WTC11 (cell line): ENCODE measurements at regions not wholly inside any gene's neighbourhood (a gene's known extent, or its start where the extent isn't known, plus 50 kb on each side); places are given as distances from the start of the nearest gene placed in this dataset.

ENCODE experiments used
- ATAC-seq: fragments of 200-7000 bp; cut with Tn5 transposase; 2 replicates; pipeline ENCODE4 v1.10.0; 2021; ENCODE audit warnings: mild to moderate bottlenecking, moderate library complexity
- CTCF ChIA-PET: fragments of 300-600 bp; sonication (Branson Sonifier 250); formaldehyde crosslinking; loops from one replicate; lab custom pipeline; 2021; ENCODE audit warnings: antibody characterized with exemption; lab: Charles Lee
- POLR2A ChIA-PET: fragments of 350-600 bp; sonication (Branson Sonifier 250); formaldehyde crosslinking; loops from one replicate; lab custom pipeline; 2021; ENCODE audit warnings: antibody characterized with exemption; lab: Charles Lee
- DNase-seq: peaks from one replicate; pipeline ENCODE4 v3.0.0; 2021; ENCODE audit warnings: low spot score
- H3K27ac Mint-ChIP-seq: 2 replicates; pipeline ENCODE4 v1.8.0; 2021; ENCODE audit warnings: mixed read lengths
- H3K27me3 Mint-ChIP-seq: 2 replicates; pipeline ENCODE4 v1.8.0; 2021; ENCODE audit warnings: low read depth, mild to moderate bottlenecking, moderate library complexity, mixed read lengths
- H3K36me3 Mint-ChIP-seq: 2 replicates; pipeline ENCODE4 v1.8.0; 2021; ENCODE audit warnings: mixed read lengths
- H3K4me1 Mint-ChIP-seq: 2 replicates; pipeline ENCODE4 v1.8.0; 2022; ENCODE audit warnings: mixed read lengths
- H3K4me3 Mint-ChIP-seq: 2 replicates; pipeline ENCODE4 v1.8.0; 2021; ENCODE audit warnings: mild to moderate bottlenecking, moderate library complexity, mixed read lengths
- H3K9me3 Mint-ChIP-seq: 2 replicates; pipeline ENCODE4 v1.8.0; 2021; ENCODE audit warnings: mixed read lengths
- ATF1 ChIP-seq: sonication (generic); formaldehyde crosslinking; IDR thresholded peaks from 2 replicates; pipeline ENCODE4 v1.8.1; 2023; ENCODE audit warnings: mild to moderate bottlenecking, moderate library complexity, missing genetic modification reagents
- ATF3 ChIP-seq: sonication (generic); formaldehyde crosslinking; conservative IDR thresholded peaks from 2 replicates; pipeline ENCODE4 v1.8.1; 2022; ENCODE audit warnings: mild to moderate bottlenecking, missing genetic modification reagents
- ATF6 ChIP-seq: sonication (generic); formaldehyde crosslinking; IDR thresholded peaks from 2 replicates; pipeline ENCODE4 v1.8.1; 2023; ENCODE audit warnings: mild to moderate bottlenecking, missing genetic modification reagents
- CDX4 ChIP-seq: fragments of 250-450 bp; sonication (Bioruptor Pico); IDR thresholded peaks from 2 replicates; pipeline ENCODE4 v1.9.0; 2021; ENCODE audit warnings: moderate library complexity, mild to moderate bottlenecking, inconsistent platforms, borderline replicate concordance
- CREB1 ChIP-seq: sonication (generic); formaldehyde crosslinking; IDR thresholded peaks from 2 replicates; pipeline ENCODE4 v1.8.0; 2023; ENCODE audit warnings: mild to moderate bottlenecking, missing genetic modification reagents
- E2F1 ChIP-seq: sonication (generic); formaldehyde crosslinking; IDR thresholded peaks from 2 replicates; pipeline ENCODE4 v1.8.0; 2022; ENCODE audit warnings: mild to moderate bottlenecking, missing genetic modification reagents
- ELF4 ChIP-seq: sonication (generic); formaldehyde crosslinking; IDR thresholded peaks from 2 replicates; pipeline ENCODE4 v1.8.1; 2022; ENCODE audit warnings: low read depth, mild to moderate bottlenecking, moderate library complexity, missing genetic modification reagents
- ERG ChIP-seq: fragments of 250-450 bp; sonication (Bioruptor Pico); IDR thresholded peaks from 2 replicates; pipeline ENCODE4 v1.8.0; 2021; ENCODE audit warnings: mild to moderate bottlenecking
- ETV6 ChIP-seq: sonication (generic); formaldehyde crosslinking; IDR thresholded peaks from 2 replicates; pipeline ENCODE4 v1.8.1; 2022; ENCODE audit warnings: mild to moderate bottlenecking, missing genetic modification reagents
- FOXJ3 ChIP-seq: sonication (generic); formaldehyde crosslinking; IDR thresholded peaks from 2 replicates; pipeline ENCODE4 v1.9.0; 2021; ENCODE audit warnings: missing genetic modification reagents, mild to moderate bottlenecking, borderline replicate concordance
- IRF1 ChIP-seq: sonication (generic); formaldehyde crosslinking; IDR thresholded peaks from 2 replicates; pipeline ENCODE4 v1.8.0; 2023; ENCODE audit warnings: missing genetic modification reagents
- IRF2 ChIP-seq: sonication (generic); formaldehyde crosslinking; IDR thresholded peaks from 2 replicates; pipeline ENCODE4 v1.8.0; 2022; ENCODE audit warnings: low read depth, missing genetic modification reagents, borderline replicate concordance
- MAX ChIP-seq: sonication (generic); formaldehyde crosslinking; IDR thresholded peaks from 2 replicates; pipeline ENCODE4 v1.8.0; 2022; ENCODE audit warnings: mild to moderate bottlenecking, missing genetic modification reagents
- MXD4 ChIP-seq: fragments of 250-450 bp; sonication (Bioruptor Pico); IDR thresholded peaks from 2 replicates; pipeline ENCODE4 v1.8.0; 2021; ENCODE audit warnings: mild to moderate bottlenecking, moderate library complexity, borderline replicate concordance
- NFE2L1 ChIP-seq: sonication (generic); formaldehyde crosslinking; IDR thresholded peaks from 2 replicates; pipeline ENCODE4 v1.8.1; 2023; ENCODE audit warnings: missing genetic modification reagents
- SMAD3 ChIP-seq: sonication (generic); formaldehyde crosslinking; IDR thresholded peaks from 2 replicates; pipeline ENCODE4 v1.8.0; 2022; ENCODE audit warnings: missing genetic modification reagents, mild to moderate bottlenecking, borderline replicate concordance
- SMAD4 ChIP-seq: sonication (generic); formaldehyde crosslinking; IDR thresholded peaks from 2 replicates; pipeline ENCODE4 v1.8.0; 2022; ENCODE audit warnings: mild to moderate bottlenecking, missing genetic modification reagents
- SOX15 ChIP-seq: fragments of 250-450 bp; sonication (Bioruptor Pico); IDR thresholded peaks from 2 replicates; pipeline ENCODE4 v1.9.0; 2021; ENCODE audit warnings: mild to moderate bottlenecking
- STAT6 ChIP-seq: sonication (generic); formaldehyde crosslinking; conservative IDR thresholded peaks from 2 replicates; pipeline ENCODE4 v1.8.1; 2023; ENCODE audit warnings: mild to moderate bottlenecking, low read depth, missing genetic modification reagents, moderate library complexity
- TP53 ChIP-seq: sonication (generic); formaldehyde crosslinking; IDR thresholded peaks from 2 replicates; pipeline ENCODE4 v1.8.1; 2023; ENCODE audit warnings: mild to moderate bottlenecking, missing genetic modification reagents
- ZNF121 ChIP-seq: sonication (generic); formaldehyde crosslinking; IDR thresholded peaks from 2 replicates; pipeline ENCODE4 v1.8.0; 2023; ENCODE audit warnings: missing genetic modification reagents
- ZNF317 ChIP-seq: sonication (generic); formaldehyde crosslinking; IDR thresholded peaks from 2 replicates; pipeline ENCODE4 v1.8.1; 2023; ENCODE audit warnings: low read depth, mild to moderate bottlenecking, moderate library complexity, missing genetic modification reagents, borderline replicate concordance
- ZNF416 ChIP-seq: fragments of 250-450 bp; sonication (Bioruptor Pico); IDR thresholded peaks from 2 replicates; pipeline ENCODE4 v1.9.0; 2021; ENCODE audit warnings: mild to moderate bottlenecking, inconsistent platforms
- TF ChIP-seq, protein P1 (sequence below): sonication (generic); formaldehyde crosslinking; IDR thresholded peaks from 2 replicates; pipeline ENCODE4 v1.8.0; 2022; ENCODE audit warnings: missing genetic modification reagents

- ATAC-seq (no peak), DNase-seq (no peak)
- TF ChIP-seq ZNF317 (CRISPR knock-in tag) (no peak), E2F1 (CRISPR knock-in tag) (no peak), CDX4 (CRISPR knock-in tag) (no peak), NFE2L1 (CRISPR knock-in tag) (no peak), CREB1 (CRISPR knock-in tag) (no peak), ATF6 (CRISPR knock-in tag) (no peak), ATF1 (CRISPR knock-in tag) (no peak), MAX (CRISPR knock-in tag) (no peak), FOXJ3 (CRISPR knock-in tag) (no peak), ZNF416 (no peak), SMAD4 (CRISPR knock-in tag) (no peak), MXD4 (no peak), ETV6 (no peak), ELF4 (CRISPR knock-in tag) (no peak), IRF2 (no peak), ZNF121 (no peak), STAT6 (CRISPR knock-in tag) (no peak), SMAD3 (no peak), ATF3 (CRISPR knock-in tag) (no peak)
- Mint-ChIP-seq H3K4me1 (no peaks in the 10 kb centered on the region), H3K27me3 (no peaks in the 10 kb centered on the region; the same call in 1 of the 2 replicates), H3K27ac (no peak overlapping the region), H3K4me3 (no peak overlapping the region), H3K9me3 (peaks cover 14% of the 10 kb centered on the region), H3K36me3 (no peaks in the 10 kb centered on the region)
- CTCF ChIA-PET: interaction anchor here (0.8 kb wide), 1 partner anchor 78 kb away, joined by 4 read pairs; no protein-coding TSS in a partner anchor
- POLR2A ChIA-PET: no interaction called here
These were observed 102.4 kb upstream of the PCSK5 start for GRCh38 chr9:75788006-75788634.

DNA sequence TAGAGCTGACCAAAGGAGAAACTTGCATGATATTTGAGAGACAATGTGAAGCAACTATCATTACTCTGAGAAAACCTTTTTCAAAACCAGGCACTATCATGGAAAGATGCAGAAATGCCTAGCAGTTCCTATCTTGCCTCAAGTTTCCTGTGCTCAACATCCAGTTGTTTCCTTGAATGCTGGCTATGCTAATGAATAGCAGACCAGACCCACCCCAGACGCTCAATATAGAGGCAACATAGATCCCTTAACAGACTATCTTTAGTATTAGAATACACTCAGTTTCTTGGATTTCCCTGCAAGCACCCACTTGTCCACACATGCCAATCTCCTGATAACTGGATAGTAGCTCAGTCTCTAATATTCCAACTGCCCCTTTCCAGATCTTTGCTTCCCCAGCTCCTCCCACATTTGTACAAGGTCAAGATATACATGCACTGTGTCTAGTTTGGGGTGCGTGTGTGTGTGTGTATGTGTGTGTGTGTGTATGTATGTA, 93.3 kb upstream of the PCSK5 start:
- peaks cover 18% of the 10 kb centered on the region for H3K4me1 Mint-ChIP-seq
- H3K4me3 Mint-ChIP-seq: no peak overlapping the region
- DNase-seq (no peak), ATAC-seq (no peak)
- ChIA-PET CTCF (no interaction called here), POLR2A (no interaction called here)
- H3K27ac Mint-ChIP-seq: no peak overlapping the region
- no peaks in the 10 kb centered on the region; the same call in 1 of the 2 replicates for H3K27me3 Mint-ChIP-seq
- H3K9me3 Mint-ChIP-seq: peaks cover 17% of the 10 kb centered on the region
- no peaks in the 10 kb centered on the region for H3K36me3 Mint-ChIP-seq
- TF ChIP-seq ERG (CRISPR knock-in tag) (no peak), TP53 (CRISPR knock-in tag) (no peak), FOXJ3 (CRISPR knock-in tag) (no peak), SOX15 (no peak), IRF1 (CRISPR knock-in tag) (no peak)
- TF ChIP-seq, protein P1, sequence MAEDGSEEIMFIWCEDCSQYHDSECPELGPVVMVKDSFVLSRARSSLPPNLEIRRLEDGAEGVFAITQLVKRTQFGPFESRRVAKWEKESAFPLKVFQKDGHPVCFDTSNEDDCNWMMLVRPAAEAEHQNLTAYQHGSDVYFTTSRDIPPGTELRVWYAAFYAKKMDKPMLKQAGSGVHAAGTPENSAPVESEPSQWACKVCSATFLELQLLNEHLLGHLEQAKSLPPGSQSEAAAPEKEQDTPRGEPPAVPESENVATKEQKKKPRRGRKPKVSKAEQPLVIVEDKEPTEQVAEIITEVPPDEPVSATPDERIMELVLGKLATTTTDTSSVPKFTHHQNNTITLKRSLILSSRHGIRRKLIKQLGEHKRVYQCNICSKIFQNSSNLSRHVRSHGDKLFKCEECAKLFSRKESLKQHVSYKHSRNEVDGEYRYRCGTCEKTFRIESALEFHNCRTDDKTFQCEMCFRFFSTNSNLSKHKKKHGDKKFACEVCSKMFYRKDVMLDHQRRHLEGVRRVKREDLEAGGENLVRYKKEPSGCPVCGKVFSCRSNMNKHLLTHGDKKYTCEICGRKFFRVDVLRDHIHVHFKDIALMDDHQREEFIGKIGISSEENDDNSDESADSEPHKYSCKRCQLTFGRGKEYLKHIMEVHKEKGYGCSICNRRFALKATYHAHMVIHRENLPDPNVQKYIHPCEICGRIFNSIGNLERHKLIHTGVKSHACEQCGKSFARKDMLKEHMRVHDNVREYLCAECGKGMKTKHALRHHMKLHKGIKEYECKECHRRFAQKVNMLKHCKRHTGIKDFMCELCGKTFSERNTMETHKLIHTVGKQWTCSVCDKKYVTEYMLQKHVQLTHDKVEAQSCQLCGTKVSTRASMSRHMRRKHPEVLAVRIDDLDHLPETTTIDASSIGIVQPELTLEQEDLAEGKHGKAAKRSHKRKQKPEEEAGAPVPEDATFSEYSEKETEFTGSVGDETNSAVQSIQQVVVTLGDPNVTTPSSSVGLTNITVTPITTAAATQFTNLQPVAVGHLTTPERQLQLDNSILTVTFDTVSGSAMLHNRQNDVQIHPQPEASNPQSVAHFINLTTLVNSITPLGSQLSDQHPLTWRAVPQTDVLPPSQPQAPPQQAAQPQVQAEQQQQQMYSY (CRISPR knock-in tag): no peak
